GM23338 (cell line): ENCODE measurements at regions not wholly inside any gene's neighbourhood (a gene's known extent, or its start where the extent isn't known, plus 50 kb on each side); places are given as distances from the start of the nearest gene placed in this dataset.

Experiments
- ATAC-seq: fragments of 200-7000 bp; cut with Tn5 transposase; 3 replicates; pipeline ENCODE4 v1.9.1; 2020
- DNase-seq: peaks from one replicate; pipeline ENCODE4 v3.0.0-alpha.2; 2015; ENCODE audit warnings: low spot score
- H2AFZ ChIP-seq: fragments of 200-600 bp; sonication (generic); 2 replicates; pipeline ENCODE4 v1.8.0; 2016; ENCODE audit warnings: antibody characterized with exemption, mild to moderate bottlenecking, moderate library complexity
- H3F3A ChIP-seq: fragments of 200-600 bp; sonication (generic); replicated peaks from 2 replicates; pipeline ENCODE4 v1.8.0; 2017; ENCODE audit warnings: antibody characterized with exemption, mixed run types, low read depth
- H3K27ac ChIP-seq: fragments of 200-600 bp; sonication (generic); 2 replicates; pipeline ENCODE4 v1.6.1; 2016; ENCODE audit warnings: low read depth
- H3K27me3 ChIP-seq: fragments of 200-600 bp; sonication (generic); 2 replicates; pipeline ENCODE4 v1.8.0; 2016; ENCODE audit warnings: mild to moderate bottlenecking, mixed run types, moderate library complexity; ENCODE audit not compliant: insufficient read depth
- H3K36me3 ChIP-seq: fragments of 200-600 bp; sonication (generic); 2 replicates; pipeline ENCODE4 v1.8.0; 2016; ENCODE audit warnings: mild to moderate bottlenecking; ENCODE audit not compliant: insufficient read depth
- H3K4me1 ChIP-seq: fragments of 200-600 bp; sonication (generic); 2 replicates; pipeline ENCODE4 v1.8.0; 2016; ENCODE audit warnings: mild to moderate bottlenecking, moderate library complexity; ENCODE audit not compliant: insufficient read depth
- H3K4me2 ChIP-seq: fragments of 200-600 bp; sonication (generic); 2 replicates; pipeline ENCODE4 v1.7.1; 2017; ENCODE audit warnings: mixed run types
- H3K4me3 ChIP-seq: fragments of 200-600 bp; sonication (generic); 2 replicates; pipeline ENCODE4 v1.6.1; 2016; ENCODE audit warnings: mixed run types
- H3K79me2 ChIP-seq: fragments of 200-600 bp; sonication (generic); replicated peaks from 2 replicates; pipeline ENCODE4 v1.8.0; 2017; ENCODE audit warnings: mild to moderate bottlenecking; ENCODE audit not compliant: insufficient read depth
- H3K9me2 ChIP-seq: fragments of 200-600 bp; sonication (generic); 2 replicates; pipeline ENCODE4 v1.8.0; 2017; ENCODE audit not compliant: insufficient read depth
- H4K20me1 ChIP-seq: fragments of 200-600 bp; sonication (generic); replicated peaks from 2 replicates; pipeline ENCODE4 v1.8.0; 2017; ENCODE audit warnings: mild to moderate bottlenecking; ENCODE audit not compliant: insufficient read depth
- H3K27ac Mint-ChIP-seq: 2 replicates; pipeline ENCODE4 v1.8.0; 2020; ENCODE audit warnings: inconsistent platforms, mild to moderate bottlenecking, moderate library complexity, mixed read lengths
- H3K27me3 Mint-ChIP-seq: 3 replicates; pipeline ENCODE4 v1.8.0; 2022; ENCODE audit warnings: low read depth, mild to moderate bottlenecking, moderate library complexity, mixed read lengths, inconsistent platforms; ENCODE audit not compliant: insufficient read depth, poor library complexity
- H3K36me3 Mint-ChIP-seq: 3 replicates; pipeline ENCODE4 v1.8.0; 2021; ENCODE audit warnings: low read depth, mild to moderate bottlenecking, inconsistent platforms, moderate library complexity, mixed read lengths
- H3K4me1 Mint-ChIP-seq: 3 replicates; pipeline ENCODE4 v1.8.0; 2020; ENCODE audit warnings: mild to moderate bottlenecking, inconsistent platforms, mixed read lengths
- H3K4me3 Mint-ChIP-seq: 3 replicates; pipeline ENCODE4 v1.8.0; 2021; ENCODE audit warnings: moderate library complexity, mild to moderate bottlenecking, inconsistent platforms, mixed read lengths
- H3K9me3 Mint-ChIP-seq: 3 replicates; pipeline ENCODE4 v1.8.0; 2020; ENCODE audit warnings: moderate library complexity, mild to moderate bottlenecking, inconsistent platforms, mixed read lengths
- CREB1 ChIP-seq: fragments of 250-450 bp; sonication (Bioruptor Pico); IDR thresholded peaks from 2 replicates; pipeline ENCODE4 v1.5.0; 2020; ENCODE audit warnings: low read depth, mild to moderate bottlenecking, moderate library complexity
- EZH2 ChIP-seq: fragments of 200-600 bp; sonication (generic); IDR thresholded peaks from one replicate; pipeline ENCODE4 v1.8.0; 2017; ENCODE audit warnings: antibody characterized with exemption, mild to moderate bottlenecking, low read depth; ENCODE audit not compliant: unreplicated experiment
- EZH2phosphoT487 ChIP-seq: fragments of 200-600 bp; sonication (generic); IDR thresholded peaks from one replicate; pipeline ENCODE4 v1.8.1; 2018; ENCODE audit warnings: antibody characterized with exemption; ENCODE audit not compliant: unreplicated experiment
- JUNB ChIP-seq: IDR thresholded peaks from one replicate; pipeline ENCODE4 v1.6.1; 2016; ENCODE audit warnings: antibody characterized with exemption; ENCODE audit not compliant: unreplicated experiment
- NANOG ChIP-seq: IDR thresholded peaks from 2 replicates; pipeline ENCODE4 v1.6.1; 2016; ENCODE audit warnings: antibody characterized with exemption, borderline replicate concordance
- POLR2AphosphoS5 ChIP-seq: IDR thresholded peaks from 2 replicates; pipeline ENCODE4 v1.6.1; 2016; ENCODE audit warnings: antibody characterized with exemption, low read depth
- STAT1 ChIP-seq: IDR thresholded peaks from one replicate; pipeline ENCODE4 v1.6.1; 2016; ENCODE audit warnings: antibody characterized with exemption; ENCODE audit not compliant: unreplicated experiment
- ZNF114 ChIP-seq: fragments of 250-450 bp; sonication (Bioruptor Pico); IDR thresholded peaks from 2 replicates; pipeline ENCODE4 v1.5.0; 2020; ENCODE audit warnings: mild to moderate bottlenecking, moderate library complexity
- ZNF331 ChIP-seq: fragments of 250-450 bp; sonication (Bioruptor Pico); IDR thresholded peaks from 2 replicates; pipeline ENCODE4 v1.5.0; 2020; ENCODE audit warnings: low read depth, mild to moderate bottlenecking, moderate library complexity
- TF ChIP-seq, protein P1 (sequence below): IDR thresholded peaks from one replicate; pipeline ENCODE4 v1.6.1; 2018; ENCODE audit warnings: antibody characterized with exemption; ENCODE audit not compliant: unreplicated experiment
- TF ChIP-seq, protein P2 (sequence below): fragments of 250-450 bp; sonication (Bioruptor Pico); IDR thresholded peaks from 2 replicates; pipeline ENCODE4 v1.5.0; 2020; ENCODE audit warnings: mild to moderate bottlenecking, moderate library complexity
- TF ChIP-seq, protein P3 (sequence below), 2 experiments: fragments of 200-600 bp in 1 of 2; sonication (generic) in 1 of 2; conservative IDR thresholded peaks; 2 replicates each; pipeline versions ENCODE4 v1.5.1 to v1.6.1; 2016 to 2017; ENCODE audit warnings: antibody characterized with exemption in 2 of 2, low read depth in 2 of 2, mild to moderate bottlenecking in 2 of 2, moderate library complexity in 1 of 2
- TF ChIP-seq, protein P4 (sequence below): IDR thresholded peaks from 2 replicates; pipeline ENCODE4 v1.6.1; 2016; ENCODE audit warnings: antibody characterized with exemption

DNA sequence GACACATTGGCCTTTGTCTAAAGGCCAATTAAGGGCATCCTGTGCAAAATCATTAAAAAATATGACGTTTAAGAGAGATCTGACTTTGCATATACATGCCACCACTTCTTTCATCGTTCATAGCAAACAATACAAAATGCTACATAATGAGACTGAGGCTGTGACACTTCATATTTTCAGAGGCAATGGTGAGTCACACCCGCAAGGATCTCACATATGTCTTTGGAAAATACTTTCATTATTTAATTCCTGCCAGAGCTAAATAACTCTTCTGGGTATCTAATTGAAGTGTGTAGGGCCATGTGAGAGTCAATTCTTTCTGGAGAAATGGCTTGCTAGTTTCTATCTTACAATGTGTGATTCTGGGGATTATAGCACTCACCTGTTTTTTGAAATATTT, 222.8 kb upstream of the NLGN4Y start:
- Histone ChIP-seq H3K79me2 (no peaks in the 10 kb centered on the region), H3K27ac (no peak overlapping the region), H3K4me3 (no peak overlapping the region), H3K9me2 (no peaks in the 10 kb centered on the region), H3K27me3 (no peaks in the 10 kb centered on the region), H3K36me3 (no peaks in the 10 kb centered on the region), H3K4me1 (no peaks in the 10 kb centered on the region), H3F3A (no peaks in the 10 kb centered on the region), H4K20me1 (no peaks in the 10 kb centered on the region), H3K4me2 (no peak overlapping the region), H2AFZ (no peak overlapping the region)
- Mint-ChIP-seq H3K4me1 (no peaks in the 10 kb centered on the region), H3K9me3 (no peaks in the 10 kb centered on the region), H3K36me3 (no peaks in the 10 kb centered on the region), H3K27ac (no peak overlapping the region), H3K27me3 (no peaks in the 10 kb centered on the region), H3K4me3 (no peak overlapping the region)
- TF ChIP-seq STAT1 = no peak
- no peak for TF ChIP-seq NANOG
- TF ChIP-seq ZNF114 (CRISPR knock-in tag) = no peak
- TF ChIP-seq POLR2AphosphoS5 = no peak
- TF ChIP-seq JUNB = no peak
- TF ChIP-seq, protein P1, sequence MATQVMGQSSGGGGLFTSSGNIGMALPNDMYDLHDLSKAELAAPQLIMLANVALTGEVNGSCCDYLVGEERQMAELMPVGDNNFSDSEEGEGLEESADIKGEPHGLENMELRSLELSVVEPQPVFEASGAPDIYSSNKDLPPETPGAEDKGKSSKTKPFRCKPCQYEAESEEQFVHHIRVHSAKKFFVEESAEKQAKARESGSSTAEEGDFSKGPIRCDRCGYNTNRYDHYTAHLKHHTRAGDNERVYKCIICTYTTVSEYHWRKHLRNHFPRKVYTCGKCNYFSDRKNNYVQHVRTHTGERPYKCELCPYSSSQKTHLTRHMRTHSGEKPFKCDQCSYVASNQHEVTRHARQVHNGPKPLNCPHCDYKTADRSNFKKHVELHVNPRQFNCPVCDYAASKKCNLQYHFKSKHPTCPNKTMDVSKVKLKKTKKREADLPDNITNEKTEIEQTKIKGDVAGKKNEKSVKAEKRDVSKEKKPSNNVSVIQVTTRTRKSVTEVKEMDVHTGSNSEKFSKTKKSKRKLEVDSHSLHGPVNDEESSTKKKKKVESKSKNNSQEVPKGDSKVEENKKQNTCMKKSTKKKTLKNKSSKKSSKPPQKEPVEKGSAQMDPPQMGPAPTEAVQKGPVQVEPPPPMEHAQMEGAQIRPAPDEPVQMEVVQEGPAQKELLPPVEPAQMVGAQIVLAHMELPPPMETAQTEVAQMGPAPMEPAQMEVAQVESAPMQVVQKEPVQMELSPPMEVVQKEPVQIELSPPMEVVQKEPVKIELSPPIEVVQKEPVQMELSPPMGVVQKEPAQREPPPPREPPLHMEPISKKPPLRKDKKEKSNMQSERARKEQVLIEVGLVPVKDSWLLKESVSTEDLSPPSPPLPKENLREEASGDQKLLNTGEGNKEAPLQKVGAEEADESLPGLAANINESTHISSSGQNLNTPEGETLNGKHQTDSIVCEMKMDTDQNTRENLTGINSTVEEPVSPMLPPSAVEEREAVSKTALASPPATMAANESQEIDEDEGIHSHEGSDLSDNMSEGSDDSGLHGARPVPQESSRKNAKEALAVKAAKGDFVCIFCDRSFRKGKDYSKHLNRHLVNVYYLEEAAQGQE = no peak
- TF ChIP-seq, protein P2, sequence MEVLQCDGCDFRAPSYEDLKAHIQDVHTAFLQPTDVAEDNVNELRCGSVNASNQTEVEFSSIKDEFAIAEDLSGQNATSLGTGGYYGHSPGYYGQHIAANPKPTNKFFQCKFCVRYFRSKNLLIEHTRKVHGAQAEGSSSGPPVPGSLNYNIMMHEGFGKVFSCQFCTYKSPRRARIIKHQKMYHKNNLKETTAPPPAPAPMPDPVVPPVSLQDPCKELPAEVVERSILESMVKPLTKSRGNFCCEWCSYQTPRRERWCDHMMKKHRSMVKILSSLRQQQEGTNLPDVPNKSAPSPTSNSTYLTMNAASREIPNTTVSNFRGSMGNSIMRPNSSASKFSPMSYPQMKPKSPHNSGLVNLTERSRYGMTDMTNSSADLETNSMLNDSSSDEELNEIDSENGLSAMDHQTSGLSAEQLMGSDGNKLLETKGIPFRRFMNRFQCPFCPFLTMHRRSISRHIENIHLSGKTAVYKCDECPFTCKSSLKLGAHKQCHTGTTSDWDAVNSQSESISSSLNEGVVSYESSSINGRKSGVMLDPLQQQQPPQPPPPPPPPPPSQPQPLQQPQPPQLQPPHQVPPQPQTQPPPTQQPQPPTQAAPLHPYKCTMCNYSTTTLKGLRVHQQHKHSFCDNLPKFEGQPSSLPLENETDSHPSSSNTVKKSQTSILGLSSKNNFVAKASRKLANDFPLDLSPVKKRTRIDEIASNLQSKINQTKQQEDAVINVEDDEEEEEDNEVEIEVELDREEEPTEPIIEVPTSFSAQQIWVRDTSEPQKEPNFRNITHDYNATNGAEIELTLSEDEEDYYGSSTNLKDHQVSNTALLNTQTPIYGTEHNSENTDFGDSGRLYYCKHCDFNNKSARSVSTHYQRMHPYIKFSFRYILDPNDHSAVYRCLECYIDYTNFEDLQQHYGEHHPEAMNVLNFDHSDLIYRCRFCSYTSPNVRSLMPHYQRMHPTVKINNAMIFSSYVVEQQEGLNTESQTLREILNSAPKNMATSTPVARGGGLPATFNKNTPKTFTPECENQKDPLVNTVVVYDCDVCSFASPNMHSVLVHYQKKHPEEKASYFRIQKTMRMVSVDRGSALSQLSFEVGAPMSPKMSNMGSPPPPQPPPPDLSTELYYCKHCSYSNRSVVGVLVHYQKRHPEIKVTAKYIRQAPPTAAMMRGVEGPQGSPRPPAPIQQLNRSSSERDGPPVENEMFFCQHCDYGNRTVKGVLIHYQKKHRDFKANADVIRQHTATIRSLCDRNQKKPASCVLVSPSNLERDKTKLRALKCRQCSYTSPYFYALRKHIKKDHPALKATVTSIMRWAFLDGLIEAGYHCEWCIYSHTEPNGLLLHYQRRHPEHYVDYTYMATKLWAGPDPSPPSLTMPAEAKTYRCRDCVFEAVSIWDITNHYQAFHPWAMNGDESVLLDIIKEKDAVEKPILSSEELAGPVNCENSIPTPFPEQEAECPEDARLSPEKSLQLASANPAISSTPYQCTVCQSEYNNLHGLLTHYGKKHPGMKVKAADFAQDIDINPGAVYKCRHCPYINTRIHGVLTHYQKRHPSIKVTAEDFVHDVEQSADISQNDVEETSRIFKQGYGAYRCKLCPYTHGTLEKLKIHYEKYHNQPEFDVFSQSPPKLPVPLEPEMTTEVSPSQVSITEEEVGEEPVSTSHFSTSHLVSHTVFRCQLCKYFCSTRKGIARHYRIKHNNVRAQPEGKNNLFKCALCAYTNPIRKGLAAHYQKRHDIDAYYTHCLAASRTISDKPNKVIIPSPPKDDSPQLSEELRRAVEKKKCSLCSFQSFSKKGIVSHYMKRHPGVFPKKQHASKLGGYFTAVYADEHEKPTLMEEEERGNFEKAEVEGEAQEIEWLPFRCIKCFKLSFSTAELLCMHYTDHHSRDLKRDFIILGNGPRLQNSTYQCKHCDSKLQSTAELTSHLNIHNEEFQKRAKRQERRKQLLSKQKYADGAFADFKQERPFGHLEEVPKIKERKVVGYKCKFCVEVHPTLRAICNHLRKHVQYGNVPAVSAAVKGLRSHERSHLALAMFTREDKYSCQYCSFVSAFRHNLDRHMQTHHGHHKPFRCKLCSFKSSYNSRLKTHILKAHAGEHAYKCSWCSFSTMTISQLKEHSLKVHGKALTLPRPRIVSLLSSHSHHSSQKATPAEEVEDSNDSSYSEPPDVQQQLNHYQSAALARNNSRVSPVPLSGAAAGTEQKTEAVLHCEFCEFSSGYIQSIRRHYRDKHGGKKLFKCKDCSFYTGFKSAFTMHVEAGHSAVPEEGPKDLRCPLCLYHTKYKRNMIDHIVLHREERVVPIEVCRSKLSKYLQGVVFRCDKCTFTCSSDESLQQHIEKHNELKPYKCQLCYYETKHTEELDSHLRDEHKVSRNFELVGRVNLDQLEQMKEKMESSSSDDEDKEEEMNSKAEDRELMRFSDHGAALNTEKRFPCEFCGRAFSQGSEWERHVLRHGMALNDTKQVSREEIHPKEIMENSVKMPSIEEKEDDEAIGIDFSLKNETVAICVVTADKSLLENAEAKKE (CRISPR knock-in tag) = no peak
- TF ChIP-seq EZH2phosphoT487 = no peak
- TF ChIP-seq, protein P3, sequence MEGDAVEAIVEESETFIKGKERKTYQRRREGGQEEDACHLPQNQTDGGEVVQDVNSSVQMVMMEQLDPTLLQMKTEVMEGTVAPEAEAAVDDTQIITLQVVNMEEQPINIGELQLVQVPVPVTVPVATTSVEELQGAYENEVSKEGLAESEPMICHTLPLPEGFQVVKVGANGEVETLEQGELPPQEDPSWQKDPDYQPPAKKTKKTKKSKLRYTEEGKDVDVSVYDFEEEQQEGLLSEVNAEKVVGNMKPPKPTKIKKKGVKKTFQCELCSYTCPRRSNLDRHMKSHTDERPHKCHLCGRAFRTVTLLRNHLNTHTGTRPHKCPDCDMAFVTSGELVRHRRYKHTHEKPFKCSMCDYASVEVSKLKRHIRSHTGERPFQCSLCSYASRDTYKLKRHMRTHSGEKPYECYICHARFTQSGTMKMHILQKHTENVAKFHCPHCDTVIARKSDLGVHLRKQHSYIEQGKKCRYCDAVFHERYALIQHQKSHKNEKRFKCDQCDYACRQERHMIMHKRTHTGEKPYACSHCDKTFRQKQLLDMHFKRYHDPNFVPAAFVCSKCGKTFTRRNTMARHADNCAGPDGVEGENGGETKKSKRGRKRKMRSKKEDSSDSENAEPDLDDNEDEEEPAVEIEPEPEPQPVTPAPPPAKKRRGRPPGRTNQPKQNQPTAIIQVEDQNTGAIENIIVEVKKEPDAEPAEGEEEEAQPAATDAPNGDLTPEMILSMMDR (conservative IDR thresholded peaks at IDR 0.05; ENCODE audit: low read depth in 2 of 2) = no peak
- TF ChIP-seq ZNF331 = no peak
- TF ChIP-seq CREB1 (CRISPR knock-in tag) = no peak
- TF ChIP-seq, protein P4, sequence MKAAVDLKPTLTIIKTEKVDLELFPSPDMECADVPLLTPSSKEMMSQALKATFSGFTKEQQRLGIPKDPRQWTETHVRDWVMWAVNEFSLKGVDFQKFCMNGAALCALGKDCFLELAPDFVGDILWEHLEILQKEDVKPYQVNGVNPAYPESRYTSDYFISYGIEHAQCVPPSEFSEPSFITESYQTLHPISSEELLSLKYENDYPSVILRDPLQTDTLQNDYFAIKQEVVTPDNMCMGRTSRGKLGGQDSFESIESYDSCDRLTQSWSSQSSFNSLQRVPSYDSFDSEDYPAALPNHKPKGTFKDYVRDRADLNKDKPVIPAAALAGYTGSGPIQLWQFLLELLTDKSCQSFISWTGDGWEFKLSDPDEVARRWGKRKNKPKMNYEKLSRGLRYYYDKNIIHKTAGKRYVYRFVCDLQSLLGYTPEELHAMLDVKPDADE = no peak
- TF ChIP-seq EZH2 = no peak
- ATAC-seq (no peak), DNase-seq (no peak)
